ENCODE measurements at regions not wholly inside any gene's neighbourhood (a gene's known extent, or its start where the extent isn't known, plus 50 kb on each side); places are given as distances from the start of the nearest gene placed in this dataset.
"Not testable (repeated sequence)": the region's sequence is repeated elsewhere in the genome, so short reads cannot be mapped to it uniquely, and the experiment has no call there.

DNA sequence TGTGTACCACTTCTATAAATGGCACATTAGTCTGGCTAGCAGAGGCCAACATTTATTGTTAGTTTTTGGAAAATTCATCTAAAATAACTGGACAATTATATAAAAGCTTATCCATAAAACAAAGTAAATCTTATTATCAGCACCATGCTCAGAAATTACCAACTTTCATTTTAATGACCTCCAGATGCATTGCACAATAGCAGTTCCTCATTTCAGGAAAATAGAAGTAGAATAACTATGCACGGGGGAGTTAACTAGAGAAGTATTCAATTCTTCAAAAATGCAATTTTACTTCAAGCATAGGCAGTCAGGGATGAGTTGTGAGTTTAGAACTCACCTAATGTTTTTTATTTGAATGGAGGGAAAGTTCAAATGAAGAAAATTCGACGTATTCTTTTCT lies 1023.5 kb downstream of the PCDH17 start:
- Histone ChIP-seq H3K36me3 (ENCODE audit: control insufficient read depth, insufficient read depth, low read length) (no peaks in the 10 kb centered on the region), H3K4me3 (ENCODE audit: low read depth, low read length) (no peak overlapping the region), H3K9me3 (ENCODE audit: control insufficient read depth, insufficient read depth, low read depth, low read length) (no peaks in the 10 kb centered on the region), H3K27me3 (ENCODE audit: control insufficient read depth, insufficient read depth, low read length) (no peaks in the 10 kb centered on the region), H3K27ac (ENCODE audit: low read depth, low read length) (no peak overlapping the region), H3K4me1 (ENCODE audit: control insufficient read depth, insufficient read depth, low read length) (no peaks in the 10 kb centered on the region), H3K9ac (ENCODE audit: low read length) (no peak overlapping the region)

GRCh38 chr13:58660826-58661225 lies 1029.3 kb downstream of the PCDH17 start:
- H3K9ac ChIP-seq (ENCODE audit: low read length), result no peak overlapping the region
- no peak overlapping the region for H3K27ac ChIP-seq (ENCODE audit: low read depth, low read length)
- no peaks in the 10 kb centered on the region for H3K9me3 ChIP-seq (ENCODE audit: control insufficient read depth, insufficient read depth, low read depth, low read length)
- H3K4me1 ChIP-seq (ENCODE audit: control insufficient read depth, insufficient read depth, low read length), result no peaks in the 10 kb centered on the region
- H3K36me3 ChIP-seq (ENCODE audit: control insufficient read depth, insufficient read depth, low read length), result no peaks in the 10 kb centered on the region
- no peak overlapping the region for H3K4me3 ChIP-seq (ENCODE audit: low read depth, low read length)
- no peaks in the 10 kb centered on the region for H3K27me3 ChIP-seq (ENCODE audit: control insufficient read depth, insufficient read depth, low read length)

DNA sequence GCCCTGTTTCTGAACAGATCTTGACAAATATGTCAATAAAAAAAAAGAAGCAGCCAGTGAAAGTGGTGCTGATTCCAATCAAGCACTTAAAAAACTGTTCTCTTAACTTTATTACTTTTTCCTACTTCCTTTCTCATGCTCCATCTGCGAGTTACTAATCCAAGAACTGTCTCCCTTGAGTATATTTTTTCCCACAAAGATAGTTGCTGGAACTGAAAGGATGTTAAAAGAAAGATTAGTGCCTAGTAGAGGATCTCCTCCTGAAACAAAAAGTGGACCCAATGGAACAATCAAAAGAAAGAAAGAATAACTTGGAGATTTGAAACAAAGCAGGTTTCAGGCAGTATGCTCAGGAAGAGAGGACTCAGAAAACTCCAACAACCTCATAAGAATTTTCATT lies 1034.8 kb downstream of the PCDH17 start:
- Histone ChIP-seq H3K27ac (ENCODE audit: low read depth, low read length) (no peak overlapping the region), H3K4me3 (ENCODE audit: low read depth, low read length) (no peak overlapping the region), H3K4me1 (ENCODE audit: control insufficient read depth, insufficient read depth, low read length) (no peaks in the 10 kb centered on the region), H3K36me3 (ENCODE audit: control insufficient read depth, insufficient read depth, low read length) (no peaks in the 10 kb centered on the region), H3K9me3 (ENCODE audit: control insufficient read depth, insufficient read depth, low read depth, low read length) (no peaks in the 10 kb centered on the region), H3K27me3 (ENCODE audit: control insufficient read depth, insufficient read depth, low read length) (no peaks in the 10 kb centered on the region), H3K9ac (ENCODE audit: low read length) (no peak overlapping the region)

DNA sequence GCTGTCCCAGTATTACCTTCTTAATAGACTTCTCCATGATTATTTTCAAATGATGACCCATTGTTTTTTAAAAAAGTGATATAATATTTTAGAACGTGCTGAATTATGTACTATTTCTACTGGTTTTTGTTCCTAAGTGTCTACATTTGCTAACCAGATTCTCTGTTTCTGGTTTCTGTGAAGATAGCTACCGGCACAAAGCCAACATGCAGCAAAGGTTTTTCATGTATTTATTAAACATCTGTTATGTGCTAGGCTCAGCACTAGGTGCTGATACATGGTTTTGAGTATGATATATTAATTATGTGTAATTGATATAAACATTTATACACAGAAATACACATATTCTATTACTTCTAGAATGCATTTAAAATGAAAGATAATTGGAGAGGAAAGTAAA lies 1035.6 kb downstream of the PCDH17 start:
- H3K4me1 ChIP-seq (ENCODE audit: control insufficient read depth, insufficient read depth, low read length), result no peaks in the 10 kb centered on the region
- no peaks in the 10 kb centered on the region for H3K36me3 ChIP-seq (ENCODE audit: control insufficient read depth, insufficient read depth, low read length)
- H3K4me3 ChIP-seq (ENCODE audit: low read depth, low read length), result no peak overlapping the region
- no peaks in the 10 kb centered on the region for H3K9me3 ChIP-seq (ENCODE audit: control insufficient read depth, insufficient read depth, low read depth, low read length)
- H3K27me3 ChIP-seq (ENCODE audit: control insufficient read depth, insufficient read depth, low read length), result no peaks in the 10 kb centered on the region
- H3K9ac ChIP-seq (ENCODE audit: low read length), result no peak overlapping the region
- H3K27ac ChIP-seq (ENCODE audit: low read depth, low read length), result no peak overlapping the region

DNA sequence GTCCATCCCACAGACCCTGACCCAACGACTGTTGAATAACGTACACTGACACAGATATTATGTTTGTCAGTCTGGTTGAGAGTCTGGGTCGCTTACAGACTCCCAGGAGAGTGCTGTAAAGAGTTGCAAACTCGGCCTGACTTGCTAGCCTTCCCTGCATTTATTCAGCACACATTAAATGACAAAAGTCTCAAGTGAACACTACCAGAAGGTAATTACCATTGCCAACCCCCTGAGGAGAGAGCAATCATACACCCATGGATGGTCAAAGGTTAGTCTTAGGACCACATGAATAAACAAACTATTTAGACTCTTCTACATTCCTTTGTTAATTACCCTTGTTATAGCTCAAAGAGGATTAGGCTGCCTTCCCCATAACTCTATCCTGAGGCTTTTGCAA lies 1048.6 kb downstream of the PCDH17 start:
- Histone ChIP-seq H3K36me3 (ENCODE audit: control insufficient read depth, insufficient read depth, low read length) (no peaks in the 10 kb centered on the region), H3K27me3 (ENCODE audit: control insufficient read depth, insufficient read depth, low read length) (no peaks in the 10 kb centered on the region), H3K9ac (ENCODE audit: low read length) (no peak overlapping the region), H3K4me1 (ENCODE audit: control insufficient read depth, insufficient read depth, low read length) (0 out of 2 replicates have a peak, but pooled peaks cover 5% of the 10 kb centered on the region), H3K4me3 (ENCODE audit: low read depth, low read length) (no peak overlapping the region), H3K27ac (ENCODE audit: low read depth, low read length) (no peak overlapping the region), H3K9me3 (ENCODE audit: control insufficient read depth, insufficient read depth, low read depth, low read length) (peaks cover 16% of the 10 kb centered on the region; the same call in 1 of the 2 replicates)

DNA sequence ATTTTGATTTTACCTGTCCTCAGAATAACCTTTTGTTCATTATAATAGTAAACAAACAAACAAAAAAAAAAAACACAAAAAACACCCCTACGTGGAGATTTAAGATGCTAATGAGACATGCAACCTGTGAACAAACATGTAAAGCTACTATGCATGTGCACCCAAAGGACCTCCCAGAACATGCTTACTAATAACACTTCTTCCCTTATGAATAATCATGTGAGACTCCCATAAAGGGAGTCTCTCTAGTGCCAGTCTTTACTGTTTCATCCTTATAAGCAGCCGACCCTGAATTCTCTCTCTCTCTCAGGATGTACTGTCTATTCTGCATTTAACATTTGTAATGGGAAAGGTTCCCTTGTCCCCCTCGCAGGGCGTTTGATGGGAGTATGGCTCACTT lies 1051.1 kb downstream of the PCDH17 start:
- Histone ChIP-seq H3K9me3 (ENCODE audit: control insufficient read depth, insufficient read depth, low read depth, low read length) (peaks cover 16% of the 10 kb centered on the region; the same call in 1 of the 2 replicates), H3K27ac (ENCODE audit: low read depth, low read length) (no peak overlapping the region), H3K36me3 (ENCODE audit: control insufficient read depth, insufficient read depth, low read length) (no peaks in the 10 kb centered on the region), H3K9ac (ENCODE audit: low read length) (no peak overlapping the region), H3K4me1 (ENCODE audit: control insufficient read depth, insufficient read depth, low read length) (0 out of 2 replicates have a peak, but pooled peaks cover 5% of the 10 kb centered on the region), H3K4me3 (ENCODE audit: low read depth, low read length) (no peak overlapping the region), H3K27me3 (ENCODE audit: control insufficient read depth, insufficient read depth, low read length) (no peaks in the 10 kb centered on the region)

GRCh38 chr13:58687148-58687547 lies 1055.6 kb downstream of the PCDH17 start:
- Histone ChIP-seq H3K27me3 (ENCODE audit: control insufficient read depth, insufficient read depth, low read length) (no peaks in the 10 kb centered on the region), H3K4me3 (ENCODE audit: low read depth, low read length) (no peak overlapping the region), H3K9me3 (ENCODE audit: control insufficient read depth, insufficient read depth, low read depth, low read length) (peaks cover 7% of the 10 kb centered on the region; the same call in 1 of the 2 replicates), H3K36me3 (ENCODE audit: control insufficient read depth, insufficient read depth, low read length) (no peaks in the 10 kb centered on the region), H3K4me1 (ENCODE audit: control insufficient read depth, insufficient read depth, low read length) (no peaks in the 10 kb centered on the region), H3K27ac (ENCODE audit: low read depth, low read length) (no peak overlapping the region), H3K9ac (ENCODE audit: low read length) (no peak overlapping the region)

DNA sequence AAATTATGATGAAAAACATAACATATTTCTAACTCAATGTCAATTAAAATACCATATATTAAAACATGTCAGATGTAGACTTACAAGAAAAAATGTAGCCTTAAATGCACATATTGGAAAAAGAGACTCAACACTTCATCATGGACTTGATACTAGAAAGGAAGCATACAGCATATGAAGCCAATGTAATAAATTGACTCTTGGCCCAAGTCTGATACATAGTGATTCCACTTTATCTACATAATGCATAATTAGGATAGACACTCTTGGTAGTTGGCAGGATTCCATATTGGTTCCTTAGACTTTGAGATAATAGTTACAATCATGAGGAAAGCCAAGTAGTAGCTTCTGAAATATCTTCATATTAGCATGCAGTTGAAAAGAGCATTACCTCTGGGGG lies 1067.0 kb downstream of the PCDH17 start:
- Histone ChIP-seq H3K9ac (ENCODE audit: low read length) (no peak overlapping the region), H3K9me3 (ENCODE audit: control insufficient read depth, insufficient read depth, low read depth, low read length) (no peaks in the 10 kb centered on the region), H3K4me3 (ENCODE audit: low read depth, low read length) (no peak overlapping the region), H3K36me3 (ENCODE audit: control insufficient read depth, insufficient read depth, low read length) (no peaks in the 10 kb centered on the region), H3K27me3 (ENCODE audit: control insufficient read depth, insufficient read depth, low read length) (no peaks in the 10 kb centered on the region), H3K27ac (ENCODE audit: low read depth, low read length) (no peak overlapping the region), H3K4me1 (ENCODE audit: control insufficient read depth, insufficient read depth, low read length) (no peaks in the 10 kb centered on the region)

- no peak overlapping the region for H3K9ac ChIP-seq (ENCODE audit: low read length)
- H3K27ac ChIP-seq (ENCODE audit: low read depth, low read length), result no peak overlapping the region
- H3K4me3 ChIP-seq (ENCODE audit: low read depth, low read length), result no peak overlapping the region
- no peaks in the 10 kb centered on the region for H3K36me3 ChIP-seq (ENCODE audit: control insufficient read depth, insufficient read depth, low read length)
- peaks cover 10% of the 10 kb centered on the region for H3K9me3 ChIP-seq (ENCODE audit: control insufficient read depth, insufficient read depth, low read depth, low read length)
- no peaks in the 10 kb centered on the region for H3K4me1 ChIP-seq (ENCODE audit: control insufficient read depth, insufficient read depth, low read length)
- H3K27me3 ChIP-seq (ENCODE audit: control insufficient read depth, insufficient read depth, low read length), result no peaks in the 10 kb centered on the region
Observed at GRCh38 chr13:58704953-58705352, 1073.4 kb downstream of the PCDH17 start.

DNA sequence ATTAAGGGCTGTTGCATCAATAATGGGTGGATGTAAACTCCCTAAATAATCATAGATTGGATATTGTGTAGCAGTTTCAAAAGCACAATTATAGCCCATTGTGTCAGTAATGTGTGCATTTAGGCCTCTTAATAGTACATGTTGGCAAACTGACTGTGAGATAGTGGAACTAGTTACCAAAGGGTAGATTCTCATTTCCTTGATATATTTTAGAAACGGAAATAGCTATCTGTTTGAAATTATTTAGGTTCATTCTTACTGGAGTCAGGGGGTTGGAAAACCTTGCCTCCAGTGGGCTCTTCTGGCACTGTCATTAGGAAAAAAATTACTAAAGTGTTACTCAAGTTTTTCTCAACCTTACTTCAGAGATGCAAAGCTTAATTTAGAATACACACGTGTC lies 1074.9 kb downstream of the PCDH17 start:
- no peaks in the 10 kb centered on the region for H3K36me3 ChIP-seq (ENCODE audit: control insufficient read depth, insufficient read depth, low read length)
- no peak overlapping the region for H3K4me3 ChIP-seq (ENCODE audit: low read depth, low read length)
- no peak overlapping the region for H3K9ac ChIP-seq (ENCODE audit: low read length)
- no peaks in the 10 kb centered on the region for H3K4me1 ChIP-seq (ENCODE audit: control insufficient read depth, insufficient read depth, low read length)
- peaks cover 15% of the 10 kb centered on the region for H3K9me3 ChIP-seq (ENCODE audit: control insufficient read depth, insufficient read depth, low read depth, low read length)
- H3K27ac ChIP-seq (ENCODE audit: low read depth, low read length), result no peak overlapping the region
- H3K27me3 ChIP-seq (ENCODE audit: control insufficient read depth, insufficient read depth, low read length), result no peaks in the 10 kb centered on the region

- no peaks in the 10 kb centered on the region; the same call in 1 of the 2 replicates for H3K4me1 ChIP-seq (ENCODE audit: control insufficient read depth, insufficient read depth, low read length)
- H3K4me3 ChIP-seq (ENCODE audit: low read depth, low read length), result no peak overlapping the region
- H3K36me3 ChIP-seq (ENCODE audit: control insufficient read depth, insufficient read depth, low read length), result no peaks in the 10 kb centered on the region
- no peak overlapping the region for H3K27ac ChIP-seq (ENCODE audit: low read depth, low read length)
- H3K27me3 ChIP-seq (ENCODE audit: control insufficient read depth, insufficient read depth, low read length), result no peaks in the 10 kb centered on the region
- H3K9me3 ChIP-seq (ENCODE audit: control insufficient read depth, insufficient read depth, low read depth, low read length), result peaks cover 15% of the 10 kb centered on the region
- no peak overlapping the region for H3K9ac ChIP-seq (ENCODE audit: low read length)
Observed at GRCh38 chr13:58712191-58712590, 1080.6 kb downstream of the PCDH17 start.

DNA sequence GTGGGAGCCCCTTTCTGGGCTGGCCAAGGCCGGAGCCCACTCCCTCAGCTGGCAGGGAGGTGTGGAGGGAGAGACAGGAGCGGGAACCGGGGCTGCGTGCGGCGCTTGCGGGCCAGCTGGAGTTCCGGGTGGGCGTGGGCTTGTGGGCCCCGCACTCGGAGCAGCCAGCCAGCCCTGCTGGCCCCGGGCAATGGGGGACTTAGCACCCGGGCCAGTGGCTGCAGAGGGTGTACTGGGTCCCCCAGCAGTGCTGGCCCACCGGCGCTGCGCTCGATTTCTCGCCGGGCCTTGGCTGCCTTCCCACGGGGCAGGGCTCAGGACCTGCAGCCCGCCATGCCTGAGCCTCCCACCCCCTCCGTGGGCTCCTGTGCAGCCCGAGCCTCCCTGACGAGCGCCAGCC lies 1082.5 kb downstream of the PCDH17 start:
- H3K9ac ChIP-seq (ENCODE audit: low read length); H3K27me3 ChIP-seq (ENCODE audit: control insufficient read depth, insufficient read depth, low read length); H3K4me1 ChIP-seq (ENCODE audit: control insufficient read depth, insufficient read depth, low read length); H3K27ac ChIP-seq (ENCODE audit: low read depth, low read length); H3K36me3 ChIP-seq (ENCODE audit: control insufficient read depth, insufficient read depth, low read length); H3K4me3 ChIP-seq (ENCODE audit: low read depth, low read length): not testable (repeated sequence)
- H3K9me3 ChIP-seq (ENCODE audit: control insufficient read depth, insufficient read depth, low read depth, low read length), result peaks cover 11% of the 10 kb centered on the region
